DOHH2 (cell line): ENCODE measurements at regions not wholly inside any gene's neighbourhood (a gene's known extent, or its start where the extent isn't known, plus 50 kb on each side); places are given as distances from the start of the nearest gene placed in this dataset.

Experiments
- H3F3A ChIP-seq: fragments of 200-600 bp; sonication (generic), shearing (Covaris generic); 2 replicates; pipeline ENCODE4 v1.6.0; 2016; ENCODE audit warnings: antibody characterized with exemption, mild to moderate bottlenecking; ENCODE audit not compliant: control insufficient read depth, insufficient read depth
- H3K27ac ChIP-seq: fragments of 200-600 bp; sonication (generic); 2 replicates; pipeline ENCODE4 v1.5.1; 2014; ENCODE audit warnings: low read depth, mild to moderate bottlenecking, low read length, moderate library complexity
- H3K27me3 ChIP-seq: fragments of 200-600 bp; sonication (generic); 2 replicates; pipeline ENCODE4 v1.6.1; 2014; ENCODE audit warnings: mild to moderate bottlenecking, low read length, mixed read lengths; ENCODE audit not compliant: control insufficient read depth
- H3K36me3 ChIP-seq: fragments of 200-600 bp; sonication (generic); 2 replicates; pipeline ENCODE4 v1.6.1; 2014; ENCODE audit warnings: mild to moderate bottlenecking, low read length, moderate library complexity, mixed read lengths; ENCODE audit not compliant: control insufficient read depth
- H3K4me1 ChIP-seq: fragments of 200-600 bp; sonication (generic); 2 replicates; pipeline ENCODE4 v1.6.1; 2014; ENCODE audit warnings: mild to moderate bottlenecking, low read length, mixed read lengths; ENCODE audit not compliant: control insufficient read depth
- H3K4me2 ChIP-seq: fragments of 200-600 bp; sonication (generic); 2 replicates; pipeline ENCODE4 v1.6.0; 2014; ENCODE audit warnings: mild to moderate bottlenecking, low read length, moderate library complexity
- H3K4me3 ChIP-seq: fragments of 200-600 bp; sonication (generic); 2 replicates; pipeline ENCODE4 v1.5.1; 2014; ENCODE audit warnings: mild to moderate bottlenecking, low read length, mixed read lengths
- H3K79me2 ChIP-seq: fragments of 200-600 bp; sonication (generic); 2 replicates; pipeline ENCODE4 v1.6.1; 2014; ENCODE audit warnings: mild to moderate bottlenecking, low read length, mixed read lengths; ENCODE audit not compliant: control insufficient read depth
- H3K9me2 ChIP-seq: fragments of 200-600 bp; sonication (generic); replicated peaks from 2 replicates; pipeline ENCODE4 v1.6.1; 2014; ENCODE audit warnings: mild to moderate bottlenecking, low read length, mixed read lengths; ENCODE audit not compliant: control insufficient read depth
- H3K9me3 ChIP-seq: fragments of 200-600 bp; sonication (generic); 2 replicates; pipeline ENCODE4 v1.6.1; 2014; ENCODE audit warnings: antibody characterized with exemption, low read length, mixed read lengths; ENCODE audit not compliant: control insufficient read depth, insufficient read depth
- H4K20me1 ChIP-seq: fragments of 200-600 bp; sonication (generic); 2 replicates; pipeline ENCODE4 v1.6.0; 2014; ENCODE audit warnings: low read depth, mild to moderate bottlenecking, antibody characterized with exemption, low read length, moderate library complexity; ENCODE audit not compliant: control insufficient read depth, insufficient read depth
- EZH2phosphoT487 ChIP-seq: fragments of 200-600 bp; sonication (generic); IDR thresholded peaks from 2 replicates; pipeline ENCODE4 v1.6.1; 2017; ENCODE audit warnings: borderline replicate concordance, mild to moderate bottlenecking, antibody characterized with exemption, low read length, moderate library complexity, mixed read lengths
- TF ChIP-seq, protein P1 (sequence below): fragments of 200-600 bp; sonication (generic); IDR thresholded peaks from one replicate; pipeline ENCODE4 v1.5.1; 2014; ENCODE audit warnings: antibody characterized with exemption, mild to moderate bottlenecking, low read depth, low read length; ENCODE audit not compliant: poor library complexity, severe bottlenecking

DNA sequence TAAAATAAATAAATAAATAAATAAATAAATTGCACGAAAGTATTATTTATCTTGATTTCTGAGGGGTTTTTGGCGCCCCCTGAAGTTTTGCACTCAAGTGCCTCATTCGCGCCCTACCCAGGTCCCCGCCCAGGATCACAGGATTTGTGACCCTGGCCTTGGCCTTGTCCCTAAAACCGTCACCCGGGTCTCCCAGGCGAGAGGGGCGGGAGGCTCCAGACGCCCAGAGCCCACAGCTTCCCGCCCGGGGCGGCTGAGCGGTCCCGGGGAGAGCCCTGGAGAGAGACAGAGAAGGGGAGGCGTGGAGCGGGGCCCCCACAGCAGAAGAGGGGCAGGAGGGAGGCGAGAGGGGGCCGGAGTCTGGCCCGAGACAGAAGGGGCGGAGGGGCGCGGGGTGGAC lies 91.8 kb upstream of the CASZ1 start:
- no peaks in the 10 kb centered on the region for H3F3A ChIP-seq
- H3K4me1 ChIP-seq: no peaks in the 10 kb centered on the region
- no peaks in the 10 kb centered on the region for H3K9me3 ChIP-seq
- H3K4me3 ChIP-seq: no peak overlapping the region
- H4K20me1 ChIP-seq: no peaks in the 10 kb centered on the region
- no peak overlapping the region for H3K4me2 ChIP-seq
- no peaks in the 10 kb centered on the region for H3K79me2 ChIP-seq
- H3K36me3 ChIP-seq: no peaks in the 10 kb centered on the region
- TF ChIP-seq, protein P1, sequence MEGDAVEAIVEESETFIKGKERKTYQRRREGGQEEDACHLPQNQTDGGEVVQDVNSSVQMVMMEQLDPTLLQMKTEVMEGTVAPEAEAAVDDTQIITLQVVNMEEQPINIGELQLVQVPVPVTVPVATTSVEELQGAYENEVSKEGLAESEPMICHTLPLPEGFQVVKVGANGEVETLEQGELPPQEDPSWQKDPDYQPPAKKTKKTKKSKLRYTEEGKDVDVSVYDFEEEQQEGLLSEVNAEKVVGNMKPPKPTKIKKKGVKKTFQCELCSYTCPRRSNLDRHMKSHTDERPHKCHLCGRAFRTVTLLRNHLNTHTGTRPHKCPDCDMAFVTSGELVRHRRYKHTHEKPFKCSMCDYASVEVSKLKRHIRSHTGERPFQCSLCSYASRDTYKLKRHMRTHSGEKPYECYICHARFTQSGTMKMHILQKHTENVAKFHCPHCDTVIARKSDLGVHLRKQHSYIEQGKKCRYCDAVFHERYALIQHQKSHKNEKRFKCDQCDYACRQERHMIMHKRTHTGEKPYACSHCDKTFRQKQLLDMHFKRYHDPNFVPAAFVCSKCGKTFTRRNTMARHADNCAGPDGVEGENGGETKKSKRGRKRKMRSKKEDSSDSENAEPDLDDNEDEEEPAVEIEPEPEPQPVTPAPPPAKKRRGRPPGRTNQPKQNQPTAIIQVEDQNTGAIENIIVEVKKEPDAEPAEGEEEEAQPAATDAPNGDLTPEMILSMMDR: no peak
- no peak for TF ChIP-seq EZH2phosphoT487
- no peaks in the 10 kb centered on the region for H3K9me2 ChIP-seq
- H3K27ac ChIP-seq: no peak overlapping the region
- no peaks in the 10 kb centered on the region for H3K27me3 ChIP-seq

- Histone ChIP-seq H3K79me2 (no peaks in the 10 kb centered on the region), H3K36me3 (no peaks in the 10 kb centered on the region), H3F3A (no peaks in the 10 kb centered on the region), H4K20me1 (no peaks in the 10 kb centered on the region), H3K27ac (no peak overlapping the region), H3K4me1 (no peaks in the 10 kb centered on the region), H3K4me2 (no peak overlapping the region), H3K9me2 (no peaks in the 10 kb centered on the region), H3K4me3 (no peak overlapping the region), H3K27me3 (no peaks in the 10 kb centered on the region), H3K9me3 (no peaks in the 10 kb centered on the region)
- no peak for TF ChIP-seq EZH2phosphoT487
- TF ChIP-seq, protein P1: no peak
Observed at GRCh38 chr1:10888791-10889649, 92.6 kb upstream of the CASZ1 start.

GRCh38 chr1:10889650-10890353 lies 93.4 kb upstream of the CASZ1 start:
- H3K27ac ChIP-seq: no peak overlapping the region
- no peaks in the 10 kb centered on the region for H3K9me3 ChIP-seq
- H3F3A ChIP-seq: no peaks in the 10 kb centered on the region
- no peaks in the 10 kb centered on the region for H4K20me1 ChIP-seq
- no peak overlapping the region for H3K4me3 ChIP-seq
- H3K27me3 ChIP-seq: no peaks in the 10 kb centered on the region
- no peaks in the 10 kb centered on the region for H3K36me3 ChIP-seq
- H3K9me2 ChIP-seq: no peaks in the 10 kb centered on the region
- H3K79me2 ChIP-seq: no peaks in the 10 kb centered on the region
- no peaks in the 10 kb centered on the region for H3K4me1 ChIP-seq
- no peak overlapping the region for H3K4me2 ChIP-seq
- TF ChIP-seq, protein P1: no peak
- TF ChIP-seq EZH2phosphoT487: no peak
